ENCODE measurements at regions not wholly inside any gene's neighbourhood (a gene's known extent, or its start where the extent isn't known, plus 50 kb on each side); places are given as distances from the start of the nearest gene placed in this dataset.

GRCh38 chrX:21174439-21174838 is 199.8 kb upstream of the CNKSR2 start:
- Histone ChIP-seq H3K14ac (ENCODE audit: low read length in 2 of 2) (no peak overlapping the region), H3K9ac (ENCODE audit: low read length) (no peak overlapping the region), H3K23ac (ENCODE audit: low read length in 2 of 2) (no peak overlapping the region), H3K4me2 (ENCODE audit: low read length, poor library complexity, severe bottlenecking) (no peak overlapping the region), H2BK5ac (ENCODE audit: low read depth, low read length, poor library complexity, severe bottlenecking) (no peak overlapping the region), H3K4me1 (ENCODE audit: control insufficient read depth, insufficient read depth, low read depth, low read length) (no peaks in the 10 kb centered on the region), H3K9me3 (ENCODE audit: control insufficient read depth, low read length) (no peaks in the 10 kb centered on the region), H3K18ac (ENCODE audit: low read depth in 1 of 2, low read length in 2 of 2) (no peak overlapping the region), H2BK120ac (ENCODE audit: low read depth, low read length) (no peak overlapping the region), H2AFZ (ENCODE audit: low read depth, low read length) (no peak overlapping the region), H3K27ac (ENCODE audit: low read length, poor library complexity, severe bottlenecking) (no peak overlapping the region), H4K8ac (ENCODE audit: low read length) (no peak overlapping the region), H3K79me1 (replicated peaks; ENCODE audit: low read length, poor library complexity, severe bottlenecking) (no peaks in the 10 kb centered on the region), H2BK15ac (ENCODE audit: low read depth, poor library complexity, severe bottlenecking) (no peak overlapping the region), H3K4ac (ENCODE audit: low read depth in 1 of 2, low read length in 2 of 2) (no peak overlapping the region), H3K27me3 (ENCODE audit: control insufficient read depth in 1 of 2, insufficient read depth in 1 of 2, low read length in 2 of 2) (no peaks in the 10 kb centered on the region), H3K36me3 (ENCODE audit: control insufficient read depth in 1 of 2, insufficient read depth in 2 of 2, low read depth in 1 of 2, low read length in 2 of 2) (no peaks in the 10 kb centered on the region), H3K4me3 (ENCODE audit: insufficient read depth in 1 of 2, low read depth in 1 of 2, low read length in 2 of 2) (no peak overlapping the region), H2BK12ac (ENCODE audit: low read length in 2 of 2) (no peak overlapping the region), H2AK5ac (ENCODE audit: low read length, severe bottlenecking) (no peak overlapping the region), H4K91ac (ENCODE audit: low read length) (no peak overlapping the region)
- no peak for DNase-seq
- WGBS: 75% methylated on average over 1 of the region's 1 CpG

- Histone ChIP-seq H3K4ac (ENCODE audit: low read depth in 1 of 2, low read length in 2 of 2) (no peak overlapping the region), H2BK5ac (ENCODE audit: low read depth, low read length, poor library complexity, severe bottlenecking) (no peak overlapping the region), H2AK5ac (ENCODE audit: low read length, severe bottlenecking) (no peak overlapping the region), H3K4me2 (ENCODE audit: low read length, poor library complexity, severe bottlenecking) (no peak overlapping the region), H2BK12ac (ENCODE audit: low read length in 2 of 2) (no peak overlapping the region), H3K27me3 (ENCODE audit: control insufficient read depth in 1 of 2, insufficient read depth in 1 of 2, low read length in 2 of 2) (no peaks in the 10 kb centered on the region), H3K36me3 (ENCODE audit: control insufficient read depth in 1 of 2, insufficient read depth in 2 of 2, low read depth in 1 of 2, low read length in 2 of 2) (no peaks in the 10 kb centered on the region), H3K18ac (ENCODE audit: low read depth in 1 of 2, low read length in 2 of 2) (no peak overlapping the region), H3K14ac (ENCODE audit: low read length in 2 of 2) (no peak overlapping the region), H3K9ac (ENCODE audit: low read length) (no peak overlapping the region), H3K4me3 (ENCODE audit: insufficient read depth in 1 of 2, low read depth in 1 of 2, low read length in 2 of 2) (no peak overlapping the region), H2AFZ (ENCODE audit: low read depth, low read length) (no peak overlapping the region), H4K91ac (ENCODE audit: low read length) (no peak overlapping the region), H3K27ac (ENCODE audit: low read length, poor library complexity, severe bottlenecking) (no peak overlapping the region), H4K8ac (ENCODE audit: low read length) (no peak overlapping the region), H3K79me1 (replicated peaks; ENCODE audit: low read length, poor library complexity, severe bottlenecking) (no peaks in the 10 kb centered on the region), H3K9me3 (ENCODE audit: control insufficient read depth, low read length) (no peaks in the 10 kb centered on the region), H3K4me1 (ENCODE audit: control insufficient read depth, insufficient read depth, low read depth, low read length) (no peaks in the 10 kb centered on the region), H2BK15ac (ENCODE audit: low read depth, poor library complexity, severe bottlenecking) (no peak overlapping the region), H3K23ac (ENCODE audit: low read length in 2 of 2) (no peak overlapping the region), H2BK120ac (ENCODE audit: low read depth, low read length) (no peak overlapping the region)
- no peak for DNase-seq
- 69% methylated on average over 5 of the region's 5 CpGs for WGBS
Observed at GRCh38 chrX:21176921-21177571, 197.2 kb upstream of the CNKSR2 start.

GRCh38 chrX:21181232-21181853 is 192.9 kb upstream of the CNKSR2 start:
- Histone ChIP-seq H3K36me3 (ENCODE audit: control insufficient read depth in 1 of 2, insufficient read depth in 2 of 2, low read depth in 1 of 2, low read length in 2 of 2) (no peaks in the 10 kb centered on the region), H2BK5ac (ENCODE audit: low read depth, low read length, poor library complexity, severe bottlenecking) (no peak overlapping the region), H2AK5ac (ENCODE audit: low read length, severe bottlenecking) (no peak overlapping the region), H3K18ac (ENCODE audit: low read depth in 1 of 2, low read length in 2 of 2) (no peak overlapping the region), H2BK12ac (ENCODE audit: low read length in 2 of 2) (no peak overlapping the region), H3K27me3 (ENCODE audit: control insufficient read depth in 1 of 2, insufficient read depth in 1 of 2, low read length in 2 of 2) (no peaks in the 10 kb centered on the region), H3K4me1 (ENCODE audit: control insufficient read depth, insufficient read depth, low read depth, low read length) (no peaks in the 10 kb centered on the region), H3K23ac (ENCODE audit: low read length in 2 of 2) (no peak overlapping the region), H3K27ac (ENCODE audit: low read length, poor library complexity, severe bottlenecking) (no peak overlapping the region), H3K79me1 (replicated peaks; ENCODE audit: low read length, poor library complexity, severe bottlenecking) (no peaks in the 10 kb centered on the region), H2BK15ac (ENCODE audit: low read depth, poor library complexity, severe bottlenecking) (no peak overlapping the region), H4K8ac (ENCODE audit: low read length) (no peak overlapping the region), H4K91ac (ENCODE audit: low read length) (no peak overlapping the region), H2AFZ (ENCODE audit: low read depth, low read length) (no peak overlapping the region), H3K9me3 (ENCODE audit: control insufficient read depth, low read length) (no peaks in the 10 kb centered on the region), H3K4me3 (ENCODE audit: insufficient read depth in 1 of 2, low read depth in 1 of 2, low read length in 2 of 2) (no peak overlapping the region), H3K9ac (ENCODE audit: low read length) (no peak overlapping the region), H3K14ac (ENCODE audit: low read length in 2 of 2) (no peak overlapping the region), H2BK120ac (ENCODE audit: low read depth, low read length) (no peak overlapping the region), H3K4ac (ENCODE audit: low read depth in 1 of 2, low read length in 2 of 2) (no peak overlapping the region), H3K4me2 (ENCODE audit: low read length, poor library complexity, severe bottlenecking) (no peak overlapping the region)
- no peak for DNase-seq
- 90% methylated on average over 1 of the region's 2 CpGs for WGBS

- Histone ChIP-seq H2AFZ (ENCODE audit: low read depth, low read length) (no peak overlapping the region), H2BK12ac (ENCODE audit: low read length in 2 of 2) (no peak overlapping the region), H3K18ac (ENCODE audit: low read depth in 1 of 2, low read length in 2 of 2) (no peak overlapping the region), H2AK5ac (ENCODE audit: low read length, severe bottlenecking) (no peak overlapping the region), H3K4ac (ENCODE audit: low read depth in 1 of 2, low read length in 2 of 2) (no peak overlapping the region), H3K9me3 (ENCODE audit: control insufficient read depth, low read length) (peaks cover 17% of the 10 kb centered on the region), H3K36me3 (ENCODE audit: control insufficient read depth in 1 of 2, insufficient read depth in 2 of 2, low read depth in 1 of 2, low read length in 2 of 2) (no peaks in the 10 kb centered on the region), H2BK15ac (ENCODE audit: low read depth, poor library complexity, severe bottlenecking) (no peak overlapping the region), H3K9ac (ENCODE audit: low read length) (no peak overlapping the region), H3K79me1 (replicated peaks; ENCODE audit: low read length, poor library complexity, severe bottlenecking) (no peaks in the 10 kb centered on the region), H2BK120ac (ENCODE audit: low read depth, low read length) (no peak overlapping the region), H3K4me2 (ENCODE audit: low read length, poor library complexity, severe bottlenecking) (no peak overlapping the region), H3K27me3 (ENCODE audit: control insufficient read depth in 1 of 2, insufficient read depth in 1 of 2, low read length in 2 of 2) (no peaks in the 10 kb centered on the region), H3K14ac (ENCODE audit: low read length in 2 of 2) (no peak overlapping the region), H4K8ac (ENCODE audit: low read length) (no peak overlapping the region), H3K27ac (ENCODE audit: low read length, poor library complexity, severe bottlenecking) (no peak overlapping the region), H2BK5ac (ENCODE audit: low read depth, low read length, poor library complexity, severe bottlenecking) (no peak overlapping the region), H3K4me1 (ENCODE audit: control insufficient read depth, insufficient read depth, low read depth, low read length) (no peaks in the 10 kb centered on the region), H3K4me3 (ENCODE audit: insufficient read depth in 1 of 2, low read depth in 1 of 2, low read length in 2 of 2) (no peak overlapping the region), H3K23ac (ENCODE audit: low read length in 2 of 2) (no peak overlapping the region), H4K91ac (ENCODE audit: low read length) (no peak overlapping the region)
- DNase-seq: no peak
Observed at GRCh38 chrX:21193196-21193595, 181.0 kb upstream of the CNKSR2 start.
